HG03521 (cell line): ENCODE measurements at regions not wholly inside any gene's neighbourhood (a gene's known extent, or its start where the extent isn't known, plus 50 kb on each side); places are given as distances from the start of the nearest gene placed in this dataset.

Experiments used
- ATAC-seq: cut with Tn5 transposase; IDR thresholded peaks from one replicate; pipeline ENCODE4 v1.9.1; 2021; ENCODE audit warnings: mild to moderate bottlenecking, moderate library complexity; ENCODE audit not compliant: unreplicated experiment

DNA sequence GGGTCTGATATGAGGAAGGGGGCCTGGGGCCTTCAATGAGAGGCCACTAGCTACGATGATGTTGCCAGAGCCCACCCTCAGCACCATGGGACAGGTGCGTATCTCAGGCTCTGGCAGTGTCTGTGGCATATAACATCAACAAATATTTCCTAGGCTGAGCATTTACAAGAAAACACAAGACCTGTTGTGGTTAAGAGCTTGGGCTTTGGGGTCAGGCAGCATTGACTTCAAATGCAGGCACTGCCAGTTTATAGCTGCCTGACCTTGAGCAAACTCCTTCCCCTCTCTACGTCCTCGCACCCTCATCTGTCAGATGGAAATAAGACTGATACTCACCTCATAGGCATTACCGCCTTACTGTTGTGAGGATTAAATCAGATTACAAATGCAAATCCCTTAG is 156.0 kb downstream of the KATNAL1 start:
- ATAC-seq, result no peak

DNA sequence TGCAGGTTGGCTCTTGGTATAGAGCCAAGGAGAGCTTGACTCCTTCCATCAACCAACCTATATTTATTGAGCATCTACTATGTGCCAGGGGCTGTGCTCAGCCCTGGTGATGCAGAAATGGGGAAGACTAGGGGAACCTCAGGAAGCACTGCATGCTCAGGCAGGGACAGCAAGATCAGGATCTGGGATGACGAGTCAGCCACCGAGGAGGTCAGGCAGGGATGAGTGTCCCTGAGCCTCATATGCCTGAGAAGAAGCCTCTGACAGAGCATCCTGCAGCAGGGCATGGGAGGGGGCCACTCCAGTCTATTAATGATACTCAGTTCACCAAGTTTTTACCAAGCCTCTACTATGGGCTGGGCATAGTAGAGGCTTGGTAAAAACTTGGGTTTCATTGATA is 158.1 kb downstream of the KATNAL1 start:
- ATAC-seq, result no peak

DNA sequence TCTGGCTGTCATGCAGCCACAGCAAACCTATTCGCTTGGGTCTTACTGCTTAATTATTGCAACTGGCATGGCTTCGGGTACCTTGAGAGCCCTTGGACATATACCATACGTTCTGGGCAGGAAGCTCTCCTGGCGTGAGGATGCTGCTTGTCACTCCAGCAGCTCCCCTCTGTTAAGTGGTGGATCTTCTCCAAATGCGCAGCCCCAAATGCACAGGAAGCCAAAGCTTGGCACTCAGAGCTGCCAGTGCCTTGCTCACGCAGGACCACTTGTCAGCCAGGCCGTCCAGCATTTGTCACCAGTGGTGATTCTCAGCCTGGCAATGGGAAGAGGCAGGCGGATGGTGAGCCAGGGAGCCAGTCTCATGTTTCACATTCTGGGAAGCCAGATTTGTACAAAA is 158.6 kb downstream of the KATNAL1 start:
- no peak for ATAC-seq

DNA sequence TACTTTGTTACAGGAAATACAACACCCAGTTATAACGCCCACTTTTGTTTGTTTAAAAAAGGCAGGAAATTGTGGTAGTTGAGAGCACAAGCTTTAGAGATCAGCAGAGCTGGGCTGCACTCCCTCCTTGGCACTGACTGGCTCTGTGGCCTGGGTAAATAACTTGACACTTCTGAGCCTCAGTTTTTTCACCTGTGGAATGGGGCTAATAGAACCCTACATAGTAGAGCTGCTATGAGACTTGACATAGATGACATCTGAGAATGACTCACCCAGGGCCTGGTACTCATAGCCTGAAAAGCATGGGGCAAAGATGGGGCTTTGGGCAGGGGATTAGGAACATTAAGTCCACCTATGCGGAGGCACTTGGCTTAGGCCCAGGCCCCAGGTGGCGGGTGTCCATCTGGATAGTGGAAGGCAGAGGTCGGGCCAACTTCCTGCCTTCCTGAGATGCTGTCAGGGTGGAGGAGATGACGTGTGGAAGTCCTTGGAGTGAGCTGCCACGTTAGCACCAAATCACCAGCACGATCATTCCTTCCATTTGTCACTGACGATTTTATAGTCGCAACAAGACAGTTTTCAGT is 159.1 kb downstream of the KATNAL1 start:
- ATAC-seq, result no peak

DNA sequence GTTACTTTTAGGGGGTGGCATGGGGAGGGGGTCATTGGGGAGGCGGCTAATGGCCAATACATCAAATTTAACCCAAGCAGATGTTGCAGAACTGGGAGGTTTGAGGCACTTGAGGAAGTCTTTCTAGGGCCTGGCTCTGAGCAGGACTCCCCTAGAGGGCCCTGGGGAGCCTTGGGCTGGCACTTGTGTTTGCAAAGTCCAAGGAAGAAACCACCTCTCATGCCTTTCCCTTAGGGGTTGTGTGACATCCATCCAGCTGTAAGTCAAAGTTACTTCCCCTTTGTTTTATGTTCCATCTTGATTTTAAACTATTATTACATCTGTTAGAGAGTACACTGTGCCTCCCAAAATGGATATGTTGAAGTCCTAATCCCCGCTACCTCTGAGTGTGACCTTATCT is 159.9 kb downstream of the KATNAL1 start:
- no peak for ATAC-seq

DNA sequence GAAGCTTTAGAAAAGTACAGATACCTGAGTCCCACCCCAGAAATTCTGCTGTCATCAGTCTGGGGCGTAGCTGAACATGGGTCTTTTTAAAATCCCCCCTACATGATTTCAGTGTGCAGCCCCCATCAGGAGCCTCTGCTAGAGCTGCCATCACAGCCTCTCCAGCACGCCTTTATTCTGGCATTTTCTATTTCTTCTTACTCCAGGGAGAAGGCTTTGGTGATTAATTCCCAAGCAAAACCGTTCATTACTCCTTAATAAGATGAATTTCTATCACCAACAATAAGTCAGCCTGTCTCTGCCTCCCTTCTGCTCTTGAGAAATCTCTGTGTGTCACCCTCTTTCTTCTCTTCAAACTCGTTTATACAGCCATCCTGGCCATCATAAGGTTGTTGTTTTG is 160.3 kb downstream of the KATNAL1 start:
- ATAC-seq, result no peak

DNA sequence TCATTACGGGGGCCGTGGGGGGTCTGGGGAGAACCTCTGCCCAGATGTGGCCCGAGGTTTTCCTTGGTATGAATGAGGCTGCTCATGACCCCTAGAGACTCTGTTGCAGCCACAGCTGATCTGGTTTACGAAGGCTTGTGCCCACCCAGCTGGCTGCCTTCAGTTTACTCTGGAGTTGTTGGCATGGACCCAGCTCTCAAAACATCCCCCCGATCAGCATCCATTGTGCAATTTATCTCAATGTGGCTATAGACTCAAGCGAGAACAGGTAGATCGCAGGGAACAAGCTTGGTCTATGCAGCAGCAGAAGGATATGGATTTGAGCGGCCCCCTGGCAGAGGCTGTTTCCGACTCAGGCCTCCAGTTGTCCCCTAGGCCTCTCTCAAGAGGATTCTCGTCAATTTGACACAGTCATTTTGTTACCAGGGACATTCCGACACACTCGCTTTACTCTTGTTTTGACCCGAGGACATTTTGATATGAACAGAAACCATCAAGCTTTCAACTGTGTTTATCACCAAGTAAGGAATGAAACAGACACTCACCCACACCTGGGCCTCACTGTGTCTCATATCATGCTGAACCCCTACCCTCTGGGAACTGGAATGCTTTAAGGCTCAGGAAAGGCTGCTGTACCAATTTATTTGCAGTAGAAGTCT is 161.5 kb downstream of the KATNAL1 start:
- ATAC-seq, result peak; percentile 40

DNA sequence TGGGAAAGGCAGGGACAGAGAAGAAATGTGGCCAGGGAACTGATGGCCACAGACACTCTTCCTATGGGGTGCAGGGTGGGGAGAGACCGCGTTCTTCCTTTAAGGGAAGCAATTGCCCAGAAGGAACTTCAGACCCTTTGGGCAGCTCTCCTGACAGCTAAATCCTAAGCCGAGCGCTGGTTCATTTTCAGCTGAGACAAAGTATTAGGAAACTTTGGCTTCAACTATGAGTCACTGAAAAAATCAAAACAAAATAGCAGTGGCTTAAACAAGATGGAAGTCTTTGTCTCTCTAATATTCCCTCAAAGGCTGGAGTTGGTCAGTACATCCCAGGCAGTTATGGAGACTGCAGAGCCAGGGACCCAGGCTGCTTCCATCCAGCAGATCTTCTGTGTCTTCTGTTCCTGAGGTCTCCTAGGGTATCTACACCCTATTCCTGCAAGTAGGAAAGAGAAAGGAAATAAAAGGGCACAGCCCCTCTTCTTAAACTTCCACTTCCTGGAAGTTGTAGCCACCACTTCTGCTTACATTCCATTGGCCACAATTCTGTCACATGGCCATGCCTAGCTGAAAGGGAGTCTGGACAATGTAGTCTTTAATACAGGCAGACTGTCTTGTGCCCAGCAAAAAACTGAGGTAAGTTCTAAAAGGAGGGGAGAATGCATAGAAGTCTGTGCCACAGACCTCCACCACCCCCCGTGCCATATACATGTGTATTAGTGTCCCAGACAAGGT is 163.5 kb downstream of the KATNAL1 start:
- ATAC-seq, result no peak

DNA sequence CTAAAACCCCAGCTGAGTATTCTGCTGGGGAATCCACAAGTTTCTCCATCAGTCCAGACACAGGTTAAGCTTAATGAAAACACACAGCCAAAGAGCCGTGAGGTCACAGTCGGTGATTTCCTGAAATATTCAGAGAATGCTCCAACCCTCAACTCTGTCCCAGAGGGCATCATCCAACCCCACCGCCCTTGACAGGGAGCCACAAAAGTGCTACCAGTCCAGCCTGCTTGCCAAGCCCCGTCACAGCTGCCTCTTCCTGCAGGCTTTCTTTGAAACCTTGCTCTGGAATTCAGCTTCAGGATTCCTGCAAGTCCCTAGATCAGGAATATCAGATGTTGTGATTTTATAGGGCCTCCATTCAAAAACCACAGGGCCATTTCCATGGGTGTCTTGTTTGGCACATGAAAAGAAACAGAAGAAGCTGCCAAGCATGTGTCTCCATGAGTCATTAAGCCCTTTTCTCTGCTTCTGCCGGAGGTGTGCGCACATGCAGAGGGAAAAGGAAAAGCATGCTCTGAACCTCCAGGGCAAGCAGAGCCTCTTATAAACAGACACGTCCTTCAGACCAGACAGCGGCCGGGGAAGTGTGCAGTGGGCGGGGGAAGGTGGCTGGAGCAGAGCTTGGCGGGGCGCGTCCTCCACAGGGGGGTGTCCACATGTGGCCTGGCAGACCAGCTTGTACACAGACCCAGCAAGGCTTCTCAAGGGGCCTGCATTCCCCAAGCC is 164.7 kb downstream of the KATNAL1 start:
- no peak for ATAC-seq

DNA sequence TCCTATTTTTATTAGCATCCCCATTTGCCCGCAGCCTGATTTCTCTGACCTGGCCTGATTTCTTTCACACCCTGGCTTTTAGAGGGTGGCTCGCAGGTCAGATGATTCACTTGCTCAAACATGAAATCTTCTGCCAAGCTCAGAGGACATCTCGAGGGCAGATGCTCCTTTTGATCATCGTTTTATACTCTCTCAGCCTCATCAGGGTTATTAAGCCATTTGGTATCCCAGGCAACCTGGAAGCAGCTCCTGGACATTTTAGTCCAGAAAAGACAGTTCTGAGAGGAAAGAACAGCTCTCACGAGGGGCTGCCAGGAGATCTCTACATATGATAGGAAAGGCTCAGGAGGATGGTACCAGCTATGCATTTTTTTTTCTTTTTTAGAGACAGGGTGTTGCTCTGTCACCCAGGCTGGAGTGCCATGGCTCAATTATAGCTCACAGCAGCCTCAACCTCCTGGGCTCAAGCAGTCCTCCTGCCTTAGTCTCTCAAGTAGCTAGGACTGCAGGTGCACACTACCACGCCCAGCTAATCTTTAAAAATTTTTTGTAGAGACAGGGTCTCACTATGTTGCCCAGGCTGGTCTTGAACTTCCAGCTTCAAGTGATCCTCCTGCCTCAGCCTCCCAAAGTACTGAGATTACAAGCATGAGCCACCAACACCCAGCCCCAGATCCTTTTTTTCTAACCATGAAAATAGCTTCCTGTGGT is 165.4 kb downstream of the KATNAL1 start:
- no peak for ATAC-seq

DNA sequence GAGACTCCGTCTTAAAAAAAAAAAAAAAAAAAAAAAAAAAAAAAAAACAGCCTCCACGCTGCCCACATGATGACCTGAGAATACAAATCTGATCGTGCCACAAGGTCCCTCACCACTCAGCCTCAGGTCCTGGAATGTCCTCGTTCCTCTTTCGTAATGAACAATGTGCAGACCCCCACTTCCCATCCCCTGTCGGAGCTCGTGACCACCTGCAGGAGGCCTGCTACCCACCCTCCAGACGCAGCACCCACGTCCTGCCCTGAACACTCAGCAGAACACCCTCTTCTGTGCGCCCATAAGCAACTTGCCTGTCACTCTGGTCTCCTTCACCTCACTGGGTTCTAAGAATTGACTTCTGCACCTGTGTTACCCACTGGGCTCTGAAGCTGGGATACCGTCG is 166.4 kb downstream of the KATNAL1 start:
- no peak for ATAC-seq

DNA sequence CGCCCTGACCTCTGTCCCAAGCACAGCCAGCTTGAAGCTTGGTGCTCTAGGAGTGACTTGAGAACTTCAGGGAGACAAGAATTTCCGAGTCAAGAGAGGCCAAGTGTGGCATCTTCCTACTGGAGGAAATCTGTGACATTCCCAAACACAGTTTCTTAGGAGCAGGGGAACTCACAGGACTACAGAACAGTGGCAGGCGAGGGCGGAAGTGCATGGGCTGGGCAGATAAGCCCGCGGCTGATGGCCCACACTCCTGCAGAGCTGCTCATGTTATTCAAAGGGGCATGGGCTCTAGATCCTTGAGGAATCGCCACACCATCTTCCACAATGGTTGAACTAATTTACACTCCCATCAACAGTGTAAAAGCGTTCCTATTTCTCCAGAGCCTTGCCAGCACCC is 168.8 kb downstream of the KATNAL1 start:
- no peak for ATAC-seq

DNA sequence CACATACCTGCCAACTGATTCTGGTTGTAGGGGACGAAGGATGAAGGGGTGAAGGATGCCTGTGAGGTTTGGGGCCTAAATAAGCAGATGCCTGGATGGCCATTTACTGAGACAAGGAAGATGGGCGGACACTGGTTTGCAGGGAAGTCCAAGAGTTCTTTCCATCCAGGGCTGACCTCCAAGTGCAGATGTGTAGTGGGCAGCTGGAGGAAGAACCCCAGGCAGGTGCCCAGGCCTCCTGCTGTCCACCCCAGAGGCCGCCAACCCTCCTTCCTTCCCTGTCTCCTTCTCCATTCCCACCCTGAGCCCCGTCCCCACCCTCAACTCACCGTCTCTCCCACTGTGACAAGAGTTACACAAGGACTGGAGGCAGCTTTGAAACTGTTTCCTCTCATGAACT is 171.5 kb downstream of the KATNAL1 start:
- no peak for ATAC-seq

DNA sequence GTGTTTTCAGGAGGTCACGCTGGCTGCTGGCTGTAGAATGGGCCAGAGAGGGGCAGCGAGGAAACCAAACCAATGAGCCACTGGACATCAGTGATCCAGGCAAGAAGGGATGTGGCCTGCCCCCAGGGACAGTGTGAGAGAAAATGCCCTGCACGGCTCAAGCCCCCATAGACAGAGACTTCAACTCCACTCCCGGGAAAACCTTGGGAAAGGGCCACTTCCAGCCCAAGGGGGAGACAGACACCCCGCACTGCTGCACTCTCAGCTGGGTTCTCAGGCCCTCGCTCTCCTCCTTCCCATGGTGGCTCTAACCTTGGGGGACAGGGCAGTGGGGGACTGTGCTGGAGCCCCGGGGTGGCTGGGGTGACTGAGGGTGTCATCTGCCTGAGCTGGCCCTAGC is 172.0 kb downstream of the KATNAL1 start:
- ATAC-seq, result no peak

DNA sequence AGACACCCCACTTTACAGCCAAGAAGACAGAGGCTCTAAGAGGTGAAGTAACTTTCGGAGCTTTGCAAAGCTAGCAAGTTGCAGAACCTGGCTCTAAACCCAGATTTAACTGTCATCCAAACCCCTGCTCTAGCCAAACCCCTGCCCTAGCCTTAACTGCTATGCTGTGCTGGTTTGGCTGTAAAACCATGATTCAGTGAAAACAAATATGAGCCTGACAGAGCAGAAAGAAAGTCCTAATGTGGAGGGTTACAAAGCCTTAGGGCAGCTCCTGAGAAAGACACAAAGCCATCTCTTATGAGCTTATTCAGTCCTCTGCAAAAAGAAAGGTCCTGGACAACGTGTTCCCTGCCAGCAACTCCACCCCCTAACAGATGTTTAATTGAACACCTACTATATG is 172.8 kb downstream of the KATNAL1 start:
- ATAC-seq, result no peak

DNA sequence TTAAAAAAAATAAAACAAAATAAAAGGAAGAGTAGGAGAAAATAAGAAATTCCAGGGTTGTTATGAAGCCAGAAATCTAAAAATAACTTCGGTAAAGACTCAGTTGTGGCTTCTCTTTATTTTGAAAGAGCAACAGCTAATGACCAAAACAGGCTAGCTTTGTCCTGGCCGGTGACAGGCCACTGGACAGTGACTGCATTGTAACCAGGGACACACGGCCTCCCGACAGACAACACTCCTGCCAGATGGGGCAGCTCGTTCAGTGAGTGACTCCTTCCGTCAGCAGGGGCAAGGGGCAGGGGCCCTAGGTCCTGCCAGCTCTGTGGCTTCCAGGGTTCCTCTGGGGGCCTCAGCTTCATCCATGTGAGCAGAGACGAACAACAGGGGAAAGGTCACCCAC is 173.4 kb downstream of the KATNAL1 start:
- no peak for ATAC-seq

DNA sequence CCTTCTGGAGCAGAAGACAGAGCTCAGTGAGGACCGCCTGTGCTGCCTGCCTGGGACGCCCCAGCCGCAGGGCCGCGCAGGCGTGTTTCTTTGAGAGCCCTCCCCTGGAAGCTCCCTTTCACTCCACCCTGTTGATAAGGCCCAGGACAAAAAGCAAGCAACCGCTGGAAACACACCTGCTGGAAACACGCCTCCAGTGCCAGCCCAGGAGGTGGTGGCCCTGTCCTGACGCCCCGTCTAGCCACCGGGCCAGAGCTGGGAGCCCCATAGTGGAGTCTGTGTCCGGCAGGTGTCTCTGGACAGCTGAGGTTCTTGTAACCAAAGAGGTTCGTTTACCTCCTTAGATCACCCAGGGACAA is 173.8 kb downstream of the KATNAL1 start:
- ATAC-seq, result no peak

DNA sequence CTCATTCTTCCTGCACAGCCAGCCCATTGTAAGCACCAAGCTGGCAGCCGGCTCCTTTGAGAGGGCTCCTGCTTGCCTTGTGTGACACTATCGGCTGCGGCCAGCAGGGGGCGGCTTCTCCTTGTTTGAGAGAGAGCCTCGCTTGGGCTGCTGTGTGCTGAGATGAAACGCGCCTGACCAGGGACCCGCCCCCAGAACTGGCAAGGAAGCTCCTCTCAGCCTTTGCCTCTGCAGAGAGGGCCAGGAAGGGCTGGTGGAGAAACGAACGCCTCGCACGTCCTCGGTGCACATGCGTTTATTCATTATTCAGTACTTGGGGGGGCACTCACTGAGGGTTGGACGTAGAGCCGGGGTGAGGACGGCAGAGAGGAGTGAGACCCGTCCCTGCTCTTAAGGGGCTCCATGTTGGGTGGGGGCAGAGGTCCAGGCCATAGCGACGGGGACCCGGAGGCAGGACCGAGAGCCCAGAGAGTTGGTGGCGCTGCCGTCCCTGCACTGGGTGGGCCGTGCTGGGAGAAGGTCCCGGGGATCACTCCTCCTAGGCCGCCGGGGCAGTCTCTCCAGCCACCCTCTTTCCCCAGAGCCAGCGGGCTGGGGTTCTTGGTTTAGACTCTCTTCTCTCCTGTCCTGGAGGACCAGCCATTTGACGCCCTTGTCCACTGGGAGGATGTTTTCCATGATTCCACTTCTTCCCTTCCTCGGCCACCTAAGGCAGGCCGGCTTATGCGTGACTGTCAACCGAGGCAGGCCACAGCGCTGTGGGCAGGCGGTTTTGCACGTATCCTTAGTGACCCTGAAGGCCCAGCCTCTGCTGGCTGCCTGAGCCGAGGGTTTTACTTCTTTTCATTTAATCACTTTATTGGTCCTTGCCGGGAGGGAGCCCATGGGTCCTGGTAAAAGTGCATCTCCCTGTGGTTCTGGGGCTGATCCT is 174.5 kb downstream of the KATNAL1 start:
- peak; percentile 87 for ATAC-seq

DNA sequence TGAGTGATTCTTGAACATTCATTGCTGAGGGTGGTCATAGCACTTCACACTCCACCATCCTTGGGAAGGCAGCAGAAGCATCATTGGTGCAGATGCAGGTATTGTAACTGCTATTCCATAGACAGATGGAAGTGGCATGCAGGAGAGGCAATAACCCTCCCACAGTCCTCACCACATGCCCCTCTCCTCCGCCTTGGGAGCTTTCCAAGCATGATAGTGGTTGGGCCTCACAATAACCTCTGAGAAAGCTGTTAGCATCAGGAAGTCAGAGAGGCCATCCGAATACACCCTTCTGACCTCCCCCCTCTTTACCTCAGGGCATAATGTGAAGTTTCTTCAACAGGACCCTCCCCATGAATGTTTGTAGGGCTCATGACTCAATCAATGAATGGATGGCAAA is 177.9 kb downstream of the KATNAL1 start:
- no peak for ATAC-seq

DNA sequence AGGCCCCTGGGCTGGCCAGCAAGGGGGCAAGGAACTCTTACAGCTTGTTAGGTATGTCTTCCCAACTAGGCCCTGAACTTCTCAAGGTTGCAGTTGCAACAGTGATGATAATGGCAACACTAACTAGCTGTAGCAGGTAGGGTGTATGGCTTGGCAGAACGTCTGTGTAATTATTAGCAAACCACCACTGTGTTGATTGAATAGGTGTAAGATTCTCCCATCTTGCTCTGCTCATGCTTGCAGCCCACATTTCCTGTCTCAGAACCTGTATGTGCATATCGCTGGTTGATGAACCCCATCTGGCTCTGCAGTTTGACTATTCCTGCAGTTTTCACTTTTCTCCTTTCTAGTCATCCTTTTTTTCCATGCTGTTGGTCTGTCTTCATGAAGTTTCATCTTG is 178.8 kb downstream of the KATNAL1 start:
- peak; percentile 54 for ATAC-seq
